ENCODE measurements at regions not wholly inside any gene's neighbourhood (a gene's known extent, or its start where the extent isn't known, plus 50 kb on each side); places are given as distances from the start of the nearest gene placed in this dataset.
"Not testable (repeated sequence)": the region's sequence is repeated elsewhere in the genome, so short reads cannot be mapped to it uniquely, and the experiment has no call there.

GRCh38 chr4:87919304-87919703, 56.2 kb upstream of the SPP1 start:
- CTCF ChIA-PET; H3K27me3 Mint-ChIP-seq; intact Hi-C loops (cut with DNase I, micrococcal nuclease); H3K4me3 Mint-ChIP-seq; H3K9me3 Mint-ChIP-seq (ENCODE audit: low read depth); H3K27ac Mint-ChIP-seq; H3K4me1 Mint-ChIP-seq; ATAC-seq; DNase-seq; POLR2A ChIA-PET; H3K36me3 Mint-ChIP-seq (ENCODE audit: low read depth): not testable (repeated sequence)

- DNase-seq (no peak), ATAC-seq (no peak)
- Mint-ChIP-seq H3K27me3 (no peaks in the 10 kb centered on the region), H3K4me1 (no peaks in the 10 kb centered on the region), H3K36me3 (ENCODE audit: low read depth) (no peaks in the 10 kb centered on the region), H3K9me3 (ENCODE audit: low read depth) (no peaks in the 10 kb centered on the region), H3K27ac (no peak overlapping the region), H3K4me3 (no peak overlapping the region)
- intact Hi-C loops (cut with DNase I, micrococcal nuclease) = loop anchor here in 1 of 2 experiments (2.0 kb wide), 1 partner anchor 15 kb away; no protein-coding TSS in a partner anchor
- ChIA-PET CTCF (no interaction called here), POLR2A (no interaction called here)
These were observed 55.6 kb upstream of the SPP1 start for GRCh38 chr4:87919941-87920340.

- ChIA-PET CTCF (interaction anchor here (0.7 kb wide), 1 partner anchor 457 kb away, joined by 3 read pairs; no protein-coding TSS in a partner anchor), POLR2A (no interaction called here)
- Mint-ChIP-seq H3K27me3 (no peaks in the 10 kb centered on the region), H3K36me3 (ENCODE audit: low read depth) (no peaks in the 10 kb centered on the region), H3K4me1 (no peaks in the 10 kb centered on the region), H3K4me3 (no peak overlapping the region), H3K9me3 (ENCODE audit: low read depth) (no peaks in the 10 kb centered on the region), H3K27ac (no peak overlapping the region)
- no peak for ATAC-seq
- DNase-seq = no peak
- intact Hi-C loops (cut with DNase I, micrococcal nuclease) = loop anchor here in 1 of 2 experiments (2.0 kb wide), 1 partner anchor 14 kb away; no protein-coding TSS in a partner anchor
These were observed 55.0 kb upstream of the SPP1 start for GRCh38 chr4:87920478-87920877.

- intact Hi-C loops (cut with DNase I, micrococcal nuclease) = loop anchor here in 1 of 2 experiments (2.0 kb wide), 1 partner anchor 13 kb away; no protein-coding TSS in a partner anchor
- H3K4me1 Mint-ChIP-seq; CTCF ChIA-PET; H3K27me3 Mint-ChIP-seq; ATAC-seq; H3K9me3 Mint-ChIP-seq (ENCODE audit: low read depth); H3K4me3 Mint-ChIP-seq; DNase-seq; H3K27ac Mint-ChIP-seq; H3K36me3 Mint-ChIP-seq (ENCODE audit: low read depth): not testable (repeated sequence)
- POLR2A ChIA-PET = interaction anchor here (0.6 kb wide), 1 partner anchor 19 kb away, joined by 5 read pairs; no protein-coding TSS in a partner anchor
These were observed 53.7 kb upstream of the SPP1 start for GRCh38 chr4:87921626-87922479.

GRCh38 chr4:87924146-87924545, 51.4 kb upstream of the SPP1 start:
- H3K9me3 Mint-ChIP-seq (ENCODE audit: low read depth); intact Hi-C loops (cut with DNase I, micrococcal nuclease); H3K27ac Mint-ChIP-seq; H3K36me3 Mint-ChIP-seq (ENCODE audit: low read depth); POLR2A ChIA-PET; ATAC-seq; H3K4me3 Mint-ChIP-seq; DNase-seq; H3K27me3 Mint-ChIP-seq; H3K4me1 Mint-ChIP-seq: not testable (repeated sequence)
- CTCF ChIA-PET = interaction anchor here (0.9 kb wide), 1 partner anchor 31 kb away, joined by 3 read pairs; no protein-coding TSS in a partner anchor

Data from activated CD4-positive, alpha-beta T cell treated with anti-CD3 and anti-CD28 coated beads for 36 hours (primary cell).